Stomach (tissue), 4 donors: ENCODE measurements at regions not wholly inside any gene's neighbourhood (a gene's known extent, or its start where the extent isn't known, plus 50 kb on each side); places are given as distances from the start of the nearest gene placed in this dataset.

Experiments
- CTCF ChIP-seq, 7 experiments: fragments of 450-650 bp in 4 of 7; fragments of 200-600 bp in 3 of 7; sonication (generic) in 3 of 7; IDR thresholded peaks; one replicate each; pipeline ENCODE4 v1.5.1; 2016 to 2019; ENCODE audit warnings: antibody characterized with exemption in 7 of 7, control low read depth in 2 of 7, mild to moderate bottlenecking in 1 of 7
- EP300 ChIP-seq: sonication (generic); formaldehyde crosslinking; IDR thresholded peaks from one replicate; pipeline ENCODE4 v1.6.1; 2017; ENCODE audit warnings: antibody characterized with exemption
- POLR2A ChIP-seq, 4 donors: fragments of 450-650 bp; IDR thresholded peaks; one replicate each; pipeline ENCODE4 v1.6.1; 2016; ENCODE audit warnings: antibody characterized with exemption in 4 of 4, control low read depth in 2 of 4, mild to moderate bottlenecking in 1 of 4, moderate library complexity in 1 of 4
- POLR2AphosphoS5 ChIP-seq, 3 donors: sonication (generic); formaldehyde crosslinking; IDR thresholded peaks; one replicate each; pipeline ENCODE4 v1.6.1; 2016; ENCODE audit warnings: antibody characterized with exemption in 3 of 3

DNA sequence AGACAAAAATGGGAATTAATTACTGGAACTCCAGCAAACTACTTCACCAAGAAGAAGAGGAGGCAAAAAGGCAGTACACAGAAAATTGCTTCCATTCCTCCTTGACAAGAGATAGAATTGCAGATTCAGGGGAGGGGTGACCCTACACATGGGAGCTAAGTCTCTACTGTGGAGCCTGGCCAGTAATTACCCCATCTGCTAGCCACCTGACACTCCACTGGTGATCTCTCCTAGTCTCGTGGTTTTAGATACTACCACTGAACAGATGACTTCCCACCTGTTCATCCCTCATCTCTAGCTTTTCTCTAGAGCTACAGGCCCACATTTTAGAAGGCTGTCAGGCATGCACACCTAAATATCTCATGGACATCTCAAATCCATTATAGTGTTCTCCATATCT lies 224.3 kb upstream of the NR2F2 start:
- TF ChIP-seq CTCF (IDR thresholded peaks at IDR 0.05) (no peak), POLR2AphosphoS5 (IDR thresholded peaks at IDR 0.05) (no peak), POLR2A (IDR thresholded peaks at IDR 0.05) (no peak), EP300 (no peak)
